ENCODE measurements at regions not wholly inside any gene's neighbourhood (a gene's known extent, or its start where the extent isn't known, plus 50 kb on each side); places are given as distances from the start of the nearest gene placed in this dataset.
A peak's percentile ranks its signal among the peaks of the same experiment; 100 is the strongest.

GRCh38 chr11:122287401-122287800 is 171.4 kb upstream of the BLID start:
- no peak for DNase-seq (ENCODE audit: low read depth in 4 of 4, low spot score in 3 of 4)

GRCh38 chr11:122285070-122285988 is 169.3 kb upstream of the BLID start:
- DNase-seq (ENCODE audit: low read depth in 4 of 4, low spot score in 3 of 4) = no peak

- no peak for DNase-seq (ENCODE audit: low read depth in 4 of 4, low spot score in 3 of 4)
Measured at GRCh38 chr11:122280870-122281269, 164.9 kb upstream of the BLID start.

- no peak for DNase-seq (ENCODE audit: low read depth in 4 of 4, low spot score in 3 of 4)
Measured at GRCh38 chr11:122279194-122279593, 163.2 kb upstream of the BLID start.

- no peak for DNase-seq (ENCODE audit: low read depth in 4 of 4, low spot score in 3 of 4)
Measured at GRCh38 chr11:122277493-122277892, 161.5 kb upstream of the BLID start.

- DNase-seq (ENCODE audit: low read depth in 4 of 4, low spot score in 3 of 4) = no peak
Measured at GRCh38 chr11:122276221-122276620, 160.2 kb upstream of the BLID start.

GRCh38 chr11:122275508-122275907 is 159.5 kb upstream of the BLID start:
- no peak for DNase-seq (ENCODE audit: low read depth in 4 of 4, low spot score in 3 of 4)

GRCh38 chr11:122273476-122274191 is 157.6 kb upstream of the BLID start:
- no peak for DNase-seq (ENCODE audit: low read depth in 4 of 4, low spot score in 3 of 4)

- no peak for DNase-seq (ENCODE audit: low read depth in 4 of 4, low spot score in 3 of 4)
Measured at GRCh38 chr11:122271745-122272144, 155.7 kb upstream of the BLID start.

GRCh38 chr11:122271137-122271536 is 155.1 kb upstream of the BLID start:
- no peak for DNase-seq (ENCODE audit: low read depth in 4 of 4, low spot score in 3 of 4)

- no peak for DNase-seq (ENCODE audit: low read depth in 4 of 4, low spot score in 3 of 4)
Measured at GRCh38 chr11:122270535-122270934, 154.5 kb upstream of the BLID start.

- DNase-seq (ENCODE audit: low read depth in 4 of 4, low spot score in 3 of 4) = no peak
Measured at GRCh38 chr11:122269824-122270223, 153.8 kb upstream of the BLID start.

- no peak for DNase-seq (ENCODE audit: low read depth in 4 of 4, low spot score in 3 of 4)
Measured at GRCh38 chr11:122268601-122269130, 152.7 kb upstream of the BLID start.

GRCh38 chr11:122267602-122268001 is 151.6 kb upstream of the BLID start:
- no peak for DNase-seq (ENCODE audit: low read depth in 4 of 4, low spot score in 3 of 4)

GRCh38 chr11:122265981-122266380 is 150.0 kb upstream of the BLID start:
- no peak for DNase-seq (ENCODE audit: low read depth in 4 of 4, low spot score in 3 of 4)

- no peak for DNase-seq (ENCODE audit: low read depth in 4 of 4, low spot score in 3 of 4)
Measured at GRCh38 chr11:122264121-122264520, 148.1 kb upstream of the BLID start.

- DNase-seq (ENCODE audit: low read depth in 4 of 4, low spot score in 3 of 4) = no peak
Measured at GRCh38 chr11:122261546-122261945, 145.5 kb upstream of the BLID start.

- DNase-seq (ENCODE audit: low read depth in 4 of 4, low spot score in 3 of 4) = no peak
Measured at GRCh38 chr11:122259195-122259821, 143.3 kb upstream of the BLID start.

GRCh38 chr11:122258446-122259194 is 142.6 kb upstream of the BLID start:
- DNase-seq (ENCODE audit: low read depth in 4 of 4, low spot score in 3 of 4) = no peak

GRCh38 chr11:122253589-122254231 is 137.7 kb upstream of the BLID start:
- DNase-seq (ENCODE audit: low read depth in 4 of 4, low spot score in 3 of 4) = peak in 1 of 4 donors; percentile 28

All from right renal pelvis (tissue), 4 donors.